ENCODE measurements at regions not wholly inside any gene's neighbourhood (a gene's known extent, or its start where the extent isn't known, plus 50 kb on each side); places are given as distances from the start of the nearest gene placed in this dataset.
"Not testable (repeated sequence)": the region's sequence is repeated elsewhere in the genome, so short reads cannot be mapped to it uniquely, and the experiment has no call there.

DNA sequence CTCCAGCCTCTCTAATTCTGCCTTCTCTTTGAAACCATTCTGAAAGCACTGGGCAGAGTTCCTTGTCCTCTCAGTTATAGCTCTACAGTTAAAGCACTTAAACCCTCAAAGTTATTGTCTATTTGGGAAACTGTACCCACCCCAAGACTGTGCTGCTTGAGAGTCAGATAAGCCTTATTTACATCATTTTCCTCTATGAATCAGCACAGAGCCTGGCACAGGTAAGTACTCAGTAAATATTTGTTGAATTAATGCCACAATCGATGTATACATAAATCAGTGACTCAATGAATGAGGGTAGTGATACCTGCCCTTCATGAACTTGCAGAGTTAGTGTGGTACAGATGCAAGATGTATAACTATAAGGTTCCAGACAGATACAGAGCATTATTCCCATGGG lies 549.4 kb upstream of the KLF4 start:
- DNase-seq (ENCODE audit: low spot score): no peak

DNA sequence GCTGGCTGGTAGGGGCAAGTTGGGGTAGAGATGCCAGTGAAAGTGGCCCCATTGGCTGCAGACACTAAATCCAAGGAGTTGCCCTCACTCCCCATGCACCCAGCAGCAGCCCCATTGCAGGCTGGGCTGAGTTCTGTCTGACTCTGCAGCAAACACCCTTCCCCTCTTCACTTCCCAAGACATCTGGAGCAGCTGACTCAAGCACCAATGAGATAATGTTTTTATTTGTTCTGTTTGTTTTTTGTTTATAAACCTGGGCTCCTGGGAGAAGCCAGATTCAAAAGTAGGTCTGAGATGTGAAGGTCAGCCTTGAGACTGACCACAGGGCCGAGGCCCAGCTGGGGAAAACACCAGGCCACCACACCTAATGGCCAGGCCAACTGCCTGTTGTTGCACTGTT lies 545.9 kb upstream of the KLF4 start:
- DNase-seq (ENCODE audit: low spot score): no peak

DNA sequence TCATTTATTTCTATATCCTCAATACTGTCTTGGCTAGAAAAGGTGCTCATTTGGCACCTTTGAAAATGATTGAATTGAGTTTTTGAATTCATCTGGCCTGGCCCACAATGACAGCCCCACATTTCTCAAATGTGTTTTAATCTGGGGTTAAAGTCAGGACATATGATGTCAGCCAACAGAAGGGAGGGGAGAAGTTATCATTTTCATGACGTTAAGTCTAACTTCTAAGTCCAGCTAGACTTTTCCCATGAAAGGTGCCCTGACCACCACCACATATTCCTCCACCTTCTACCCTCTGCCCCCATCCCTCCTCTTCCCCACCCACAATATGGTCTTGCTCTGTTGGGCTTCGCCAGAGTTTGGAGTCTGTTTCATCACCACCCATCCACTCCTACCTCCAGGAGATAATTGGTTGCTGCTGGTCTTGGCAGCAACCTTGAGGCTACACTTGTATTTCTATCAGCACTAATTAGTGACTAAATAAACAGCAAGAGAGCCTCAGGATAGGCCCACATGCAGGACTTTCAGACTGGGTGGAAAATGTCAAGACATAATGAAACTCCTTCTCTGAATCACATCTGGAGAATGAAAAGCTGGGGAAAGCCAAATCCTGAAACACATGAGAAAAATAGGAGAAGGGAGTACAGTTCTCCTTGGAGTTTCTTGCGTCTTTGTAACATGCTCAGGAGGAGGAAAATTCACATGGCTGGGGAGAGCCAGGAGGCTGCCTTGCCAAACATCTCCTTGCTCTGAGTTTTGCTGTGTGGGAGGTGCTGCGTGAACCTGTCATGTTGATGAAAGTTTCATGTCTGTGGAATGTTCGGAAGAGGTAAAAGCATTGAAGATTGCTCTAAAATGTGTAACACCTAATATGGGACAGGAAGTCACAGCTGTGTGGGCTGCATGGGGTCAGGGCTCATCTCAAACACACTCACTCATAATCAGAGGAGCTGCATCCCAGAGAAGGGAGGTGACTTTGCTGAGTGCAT lies 544.7 kb upstream of the KLF4 start:
- no peak for DNase-seq (ENCODE audit: low spot score)

DNA sequence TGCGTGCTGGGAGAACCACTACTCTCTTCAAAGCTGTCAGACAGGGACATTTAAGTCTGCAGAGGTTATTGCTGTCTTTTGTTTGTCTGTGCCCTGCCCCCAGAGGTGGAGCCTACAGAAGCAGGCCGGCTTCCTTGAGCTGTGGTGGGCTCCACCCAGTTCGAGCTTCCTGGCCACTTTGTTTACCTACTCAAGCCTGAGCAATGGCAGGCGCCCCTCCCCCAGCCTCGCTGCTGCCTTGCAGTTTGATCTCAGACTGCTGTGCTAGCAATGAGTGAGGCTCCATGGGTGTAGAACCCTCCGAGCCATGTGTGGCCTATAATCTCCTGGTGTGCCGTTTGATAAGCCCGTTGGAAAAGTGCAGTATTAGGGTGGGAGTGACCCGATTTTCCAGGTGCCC lies 542.5 kb upstream of the KLF4 start:
- not testable (repeated sequence) for DNase-seq (ENCODE audit: low spot score)

DNA sequence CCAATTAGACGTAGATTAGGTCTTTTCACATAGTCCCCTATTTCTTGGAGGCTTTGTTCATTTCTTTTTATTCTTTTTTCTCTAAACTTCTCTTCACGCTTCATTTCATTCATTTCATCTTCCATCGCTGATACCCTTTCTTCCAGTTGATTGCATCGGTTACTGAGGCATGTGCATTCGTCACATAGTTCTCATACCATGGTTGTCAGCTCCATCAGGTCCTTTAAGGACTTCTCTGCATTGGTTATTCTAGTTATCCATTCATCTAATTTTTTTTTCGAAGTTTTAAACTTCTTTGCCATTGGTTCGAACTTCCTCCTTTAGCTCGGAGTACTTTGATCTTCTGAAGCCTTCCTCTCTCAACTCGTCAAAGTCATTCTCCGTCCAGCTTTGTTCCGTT lies 541.7 kb upstream of the KLF4 start:
- DNase-seq (ENCODE audit: low spot score): not testable (repeated sequence)

DNA sequence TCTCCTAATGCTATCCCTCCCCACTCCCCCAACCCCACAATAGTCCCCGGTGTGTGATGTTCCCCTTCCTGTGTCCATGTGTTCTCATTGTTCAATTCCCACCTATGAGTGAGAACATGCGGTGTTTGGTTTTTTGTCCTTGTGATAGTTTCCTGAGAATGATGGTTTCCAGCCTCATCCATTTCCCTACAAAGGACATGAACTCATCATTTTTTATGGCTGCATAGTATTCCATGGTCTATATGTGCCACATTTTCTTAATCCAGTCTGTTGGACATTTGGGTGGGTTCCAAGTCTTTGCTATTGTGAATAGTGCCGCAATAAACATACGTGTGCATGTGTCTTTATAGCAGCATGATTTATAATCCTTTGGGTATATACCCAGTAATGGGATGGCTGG lies 537.1 kb upstream of the KLF4 start:
- DNase-seq (ENCODE audit: low spot score): not testable (repeated sequence)

DNA sequence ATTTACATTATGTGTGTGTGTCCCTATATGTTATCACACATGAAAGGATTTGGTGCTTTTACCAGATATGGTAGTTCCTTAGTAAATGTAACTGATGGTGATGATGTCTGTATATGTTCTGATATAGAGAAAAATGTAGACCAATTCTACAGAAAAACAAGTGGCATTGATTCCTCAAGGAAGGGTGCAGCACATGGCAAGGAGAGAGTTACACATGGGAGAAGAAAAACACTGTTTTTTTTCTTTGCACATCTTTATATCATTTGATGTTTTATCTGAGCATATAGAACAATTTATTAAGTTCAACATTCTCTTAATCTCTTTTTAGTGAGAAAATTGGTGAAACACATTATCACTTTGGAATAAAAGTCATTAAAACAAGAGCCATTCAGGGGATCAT lies 535.0 kb upstream of the KLF4 start:
- no peak for DNase-seq (ENCODE audit: low spot score)

DNA sequence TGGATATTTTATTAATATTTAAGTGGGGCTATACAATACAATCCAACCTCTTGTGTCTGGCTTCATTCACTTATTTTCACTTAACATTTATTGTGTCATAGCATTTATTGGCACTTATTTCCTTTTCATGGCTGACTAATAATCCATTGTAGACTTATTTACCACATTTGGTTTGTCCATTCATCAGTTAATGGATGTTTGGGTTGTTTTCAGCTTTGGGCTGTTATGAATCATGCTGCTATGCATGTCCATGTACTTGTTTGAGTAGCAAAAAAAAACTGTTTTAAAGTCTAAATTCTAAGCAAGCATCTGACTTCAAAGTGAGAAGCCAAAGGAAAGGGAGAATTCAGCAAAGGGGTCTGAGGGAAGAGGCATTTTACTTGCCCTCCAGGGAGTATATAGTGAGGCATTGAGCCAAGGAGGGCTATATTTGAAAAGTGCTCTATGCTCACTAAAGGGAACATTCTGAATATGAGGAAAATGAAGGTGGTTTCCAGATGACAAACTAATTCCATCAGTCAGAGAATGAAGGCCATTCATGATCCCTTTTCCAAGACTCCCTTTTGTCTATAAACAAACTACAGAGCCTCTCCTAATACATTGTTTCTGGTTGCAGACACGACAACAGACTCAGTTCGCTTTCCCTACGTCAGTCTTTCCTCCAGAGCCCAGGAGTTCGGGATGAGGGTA lies 532.8 kb upstream of the KLF4 start:
- DNase-seq (ENCODE audit: low spot score): no peak

DNA sequence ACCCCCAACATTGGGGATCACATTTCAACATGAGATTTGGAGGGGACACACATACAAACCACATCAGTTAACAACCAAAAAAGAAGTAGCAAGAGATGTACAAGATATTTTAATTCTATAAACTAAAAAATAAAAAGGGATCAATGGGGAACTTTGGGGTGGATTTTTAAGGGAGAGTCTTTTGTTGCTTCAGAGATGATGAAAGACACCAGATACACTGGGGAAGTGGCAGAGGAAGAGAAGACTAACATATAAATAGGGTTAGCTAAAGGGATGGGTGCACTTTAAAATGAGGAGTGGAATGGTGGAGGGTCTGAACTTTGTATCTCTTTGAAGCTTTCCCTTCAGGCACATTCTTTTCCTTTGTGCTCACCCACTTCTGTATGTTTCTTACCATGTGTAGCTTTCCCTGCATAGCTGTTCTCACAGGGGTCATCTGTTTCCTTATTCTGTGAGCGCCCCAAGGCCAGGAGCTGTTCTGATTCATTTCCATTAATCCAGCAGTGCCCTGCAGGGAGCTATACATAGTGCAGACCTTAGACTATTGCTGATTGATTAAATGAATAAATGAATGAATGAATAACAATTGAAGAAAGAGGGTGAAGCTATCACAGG lies 531.6 kb upstream of the KLF4 start:
- no peak for DNase-seq (ENCODE audit: low spot score)

DNA sequence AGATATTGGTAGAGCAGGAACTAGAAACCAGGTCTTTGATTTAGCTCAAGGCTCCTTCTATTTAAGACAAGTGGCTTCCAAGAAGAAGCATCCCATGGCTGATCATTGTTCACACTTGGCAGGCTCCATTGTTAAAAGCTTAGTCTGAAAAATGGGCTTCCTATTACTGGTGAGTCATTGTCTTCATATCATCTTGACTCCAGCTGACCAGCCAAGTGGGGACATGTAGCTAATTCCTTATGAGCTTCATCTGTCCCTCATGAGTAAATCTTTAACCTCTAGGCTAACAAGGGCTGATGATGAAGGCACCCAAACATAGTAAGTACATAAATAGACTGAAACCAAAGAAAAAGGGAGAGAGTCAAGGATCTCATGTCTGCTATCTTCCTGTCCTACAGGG lies 530.3 kb upstream of the KLF4 start:
- DNase-seq (ENCODE audit: low spot score): no peak

DNA sequence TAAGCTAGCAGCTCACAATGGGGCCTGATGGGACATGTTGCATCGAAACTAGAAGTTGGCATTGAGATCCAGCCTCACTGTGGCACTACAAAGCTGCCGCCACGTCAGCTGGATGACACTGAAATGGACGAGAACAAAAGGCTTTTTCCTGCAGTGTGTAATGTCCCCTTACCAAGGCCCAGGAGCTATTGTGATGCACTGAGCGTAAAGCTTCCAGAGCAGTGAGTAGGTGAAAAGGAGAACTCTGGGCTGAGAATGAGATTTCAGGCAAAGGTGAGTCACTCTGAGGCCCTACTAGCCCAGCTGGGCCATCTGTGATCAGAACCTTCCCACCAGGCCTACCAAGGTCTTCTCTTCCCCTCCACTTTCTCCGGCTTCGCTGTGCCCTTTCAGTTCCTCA lies 528.1 kb upstream of the KLF4 start:
- DNase-seq (ENCODE audit: low spot score): no peak

DNA sequence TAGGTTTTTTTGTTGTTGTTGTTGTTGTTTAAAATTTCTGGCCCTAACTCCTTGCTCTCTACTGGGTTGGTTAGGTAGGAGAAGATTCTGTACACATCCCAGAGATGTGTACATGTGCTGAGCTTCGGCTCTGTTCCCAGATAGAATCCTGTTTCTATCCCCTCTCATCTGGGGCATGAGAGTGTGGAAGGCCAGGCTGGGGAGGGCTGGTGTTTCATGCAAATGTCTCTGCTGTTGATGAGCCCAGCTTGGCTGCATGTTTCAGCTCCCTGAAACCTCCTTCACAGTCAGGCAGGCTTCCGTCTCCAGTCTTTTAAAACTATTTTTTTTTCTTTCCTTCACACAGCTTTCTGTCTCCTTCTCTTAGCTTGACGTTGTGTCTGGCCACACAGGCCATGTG lies 526.9 kb upstream of the KLF4 start:
- DNase-seq (ENCODE audit: low spot score): no peak

DNA sequence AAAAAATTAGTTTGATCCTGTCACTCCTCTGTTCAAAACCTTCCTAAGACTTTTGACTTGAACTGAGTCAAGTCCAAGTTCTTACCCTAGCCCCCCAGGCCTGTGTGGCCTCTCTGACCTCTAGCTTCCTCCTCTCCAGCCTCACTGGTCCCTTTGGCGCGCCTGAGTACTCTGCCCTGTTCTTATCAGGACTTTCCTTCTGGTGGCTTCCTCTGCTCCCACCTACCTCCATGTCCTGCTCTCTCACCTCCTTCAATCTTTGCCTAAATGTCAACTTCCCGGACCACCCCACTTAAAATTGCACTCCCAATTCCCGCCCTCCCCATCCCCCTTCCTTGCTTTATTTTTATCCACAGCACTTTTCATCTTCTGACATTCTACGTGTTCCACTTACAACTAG lies 526.1 kb upstream of the KLF4 start:
- no peak for DNase-seq (ENCODE audit: low spot score)

DNA sequence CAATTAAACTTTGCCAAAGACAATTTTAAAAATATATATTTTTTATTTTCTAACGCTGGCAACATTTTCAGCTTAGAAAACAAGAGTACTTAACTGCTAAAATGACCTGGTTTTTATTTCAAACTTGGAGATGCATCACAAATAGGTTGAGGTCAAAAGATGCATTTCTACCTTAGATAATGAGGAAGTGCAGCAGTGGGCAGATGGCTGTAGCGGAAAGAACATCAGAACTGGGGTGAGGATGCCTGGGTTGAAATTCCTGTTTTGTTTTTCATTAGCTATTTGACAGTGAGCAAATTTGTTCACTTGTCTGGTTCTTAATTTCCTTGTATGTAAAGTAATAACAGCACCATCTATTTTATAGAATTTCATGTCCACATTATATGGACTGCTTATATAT lies 524.8 kb upstream of the KLF4 start:
- DNase-seq (ENCODE audit: low spot score): no peak

DNA sequence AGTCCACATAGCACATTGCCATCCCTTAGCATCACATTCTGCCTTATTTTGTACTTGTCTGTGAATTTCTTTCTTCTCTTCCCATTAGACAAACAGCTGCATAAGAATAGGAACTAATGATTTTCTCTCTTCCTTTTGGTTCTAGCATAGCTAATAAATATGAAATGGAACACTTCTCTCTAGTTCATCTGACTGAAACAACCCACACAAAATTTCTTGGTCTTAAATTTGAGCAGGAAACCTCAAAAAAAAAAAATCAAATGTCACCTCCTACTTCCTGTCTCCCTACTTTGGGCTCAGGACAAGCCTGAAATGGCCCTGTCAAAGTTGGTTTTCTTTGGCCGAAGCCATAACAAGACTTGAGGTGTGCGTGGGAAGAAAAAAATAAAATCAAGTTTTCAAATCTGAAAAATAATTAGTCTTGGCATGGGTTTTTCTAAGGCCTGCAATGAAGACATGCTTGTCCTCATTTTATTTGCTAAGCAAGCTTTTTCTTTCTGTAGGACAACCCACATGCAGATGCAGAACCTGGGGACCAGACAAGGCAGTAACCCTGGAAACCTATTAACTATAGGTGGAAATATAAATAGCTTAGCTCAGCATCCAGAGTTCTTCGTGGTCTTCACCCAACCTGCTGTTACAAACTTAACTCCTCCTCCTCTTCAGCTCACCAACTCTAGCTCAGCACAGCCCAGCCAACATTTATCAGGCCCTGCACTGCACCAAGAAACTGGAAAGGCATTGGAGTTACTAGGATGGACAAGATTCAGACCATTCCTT lies 523.5 kb upstream of the KLF4 start:
- no peak for DNase-seq (ENCODE audit: low spot score)

DNA sequence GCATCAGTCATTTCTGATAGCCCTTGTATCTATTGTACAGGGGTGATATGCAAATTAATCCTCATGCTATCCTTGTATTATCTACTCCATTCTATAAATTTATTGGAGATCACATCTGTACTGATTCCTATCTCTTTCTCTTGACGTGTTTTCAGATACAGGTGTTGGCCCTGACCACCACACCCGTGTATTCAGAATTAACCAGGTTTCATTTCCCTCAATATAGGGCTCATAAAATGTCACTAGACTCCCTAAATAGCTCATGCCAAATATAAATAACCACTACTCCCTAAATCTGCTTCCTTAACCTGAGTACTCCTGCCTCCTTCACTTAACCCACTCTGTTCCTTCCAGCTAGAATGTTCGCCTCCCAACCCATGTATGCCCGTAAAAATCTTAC lies 522.8 kb upstream of the KLF4 start:
- DNase-seq (ENCODE audit: low spot score): no peak

DNA sequence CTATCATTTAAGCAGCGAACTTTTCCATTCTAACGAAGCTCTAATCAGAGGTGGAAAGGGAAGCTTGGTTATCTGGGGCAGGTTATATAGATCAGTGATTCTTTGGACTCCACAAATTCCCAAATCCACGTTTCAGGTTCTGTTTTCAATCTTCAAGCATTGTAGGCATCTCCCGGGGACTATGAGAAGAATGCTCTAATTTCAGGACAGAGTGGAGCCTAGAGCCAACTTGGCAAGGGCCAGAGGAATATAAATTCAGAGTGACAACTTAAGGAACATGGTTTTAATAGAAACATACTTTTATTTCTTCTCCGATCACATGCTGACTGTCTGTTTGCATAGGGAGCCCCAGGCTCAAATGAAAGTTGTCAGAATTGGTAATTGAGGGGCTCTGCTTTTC lies 514.0 kb upstream of the KLF4 start:
- no peak for DNase-seq (ENCODE audit: low spot score)

DNA sequence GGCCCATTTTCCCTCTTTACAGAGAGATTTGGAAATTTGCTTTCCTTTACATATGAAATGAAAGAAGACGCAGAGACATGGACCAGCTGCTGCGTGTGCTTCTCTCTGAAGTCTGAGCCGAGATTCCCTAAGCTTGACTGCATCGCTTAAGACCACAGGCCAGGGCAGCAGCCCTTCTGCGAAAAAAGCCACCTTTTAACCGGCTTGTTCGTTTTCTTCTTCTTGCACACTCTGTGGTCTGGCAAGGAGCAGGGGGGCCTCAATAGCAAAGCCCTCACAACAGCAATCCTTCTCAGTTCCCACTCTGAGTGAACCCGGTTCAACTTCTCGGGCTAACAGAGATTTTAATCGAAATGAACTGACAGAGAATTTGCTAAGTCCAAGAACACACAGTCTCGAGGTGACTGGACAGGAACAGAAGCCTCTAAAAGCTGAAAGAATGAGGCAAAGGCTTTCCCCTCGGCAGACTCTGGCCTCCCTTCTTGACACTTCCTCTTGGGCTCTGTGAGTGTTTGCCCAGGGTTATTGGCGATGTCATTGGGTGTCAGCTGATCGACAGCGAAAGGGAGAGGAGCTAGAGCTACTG lies 512.9 kb upstream of the KLF4 start:
- DNase-seq (ENCODE audit: low spot score): no peak

DNA sequence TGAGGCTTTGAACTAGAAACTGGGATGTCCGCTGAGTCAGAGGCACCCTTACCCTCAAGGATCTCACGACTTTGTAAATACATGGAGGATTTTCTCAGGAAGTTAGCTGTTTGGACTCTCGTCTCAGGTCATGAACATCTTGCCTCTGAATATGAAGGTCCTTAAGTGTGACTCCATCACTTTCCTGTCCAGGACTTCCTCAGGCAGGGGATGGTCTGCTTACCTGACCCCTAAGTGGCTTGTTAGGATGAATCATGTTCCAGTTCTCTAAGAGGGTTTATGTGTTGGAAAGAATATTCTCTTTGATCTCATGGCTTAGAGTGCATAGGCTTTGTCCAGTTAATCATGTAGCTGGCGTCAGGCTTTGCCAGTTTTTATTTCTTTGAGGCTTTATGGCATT lies 511.7 kb upstream of the KLF4 start:
- DNase-seq (ENCODE audit: low spot score): no peak

DNA sequence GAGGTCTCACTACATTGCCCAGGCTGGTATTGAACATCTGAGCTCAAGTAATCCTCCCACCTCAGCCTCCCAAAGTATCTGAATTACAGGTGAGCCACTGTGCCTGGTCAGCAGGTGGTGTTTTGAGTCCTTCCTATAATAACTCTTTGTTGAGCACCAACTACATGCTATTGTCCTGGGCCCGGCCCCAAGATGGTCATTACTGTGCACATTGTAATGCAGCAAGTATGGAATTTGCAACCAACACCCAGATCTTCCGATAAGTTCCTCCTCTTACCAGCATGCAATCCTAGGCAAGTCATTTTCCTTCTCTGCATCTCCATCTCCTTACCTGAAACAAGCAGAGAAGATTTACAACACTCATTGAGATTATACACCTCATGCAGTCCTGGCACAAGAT lies 510.3 kb upstream of the KLF4 start:
- no peak for DNase-seq (ENCODE audit: low spot score)

DNA sequence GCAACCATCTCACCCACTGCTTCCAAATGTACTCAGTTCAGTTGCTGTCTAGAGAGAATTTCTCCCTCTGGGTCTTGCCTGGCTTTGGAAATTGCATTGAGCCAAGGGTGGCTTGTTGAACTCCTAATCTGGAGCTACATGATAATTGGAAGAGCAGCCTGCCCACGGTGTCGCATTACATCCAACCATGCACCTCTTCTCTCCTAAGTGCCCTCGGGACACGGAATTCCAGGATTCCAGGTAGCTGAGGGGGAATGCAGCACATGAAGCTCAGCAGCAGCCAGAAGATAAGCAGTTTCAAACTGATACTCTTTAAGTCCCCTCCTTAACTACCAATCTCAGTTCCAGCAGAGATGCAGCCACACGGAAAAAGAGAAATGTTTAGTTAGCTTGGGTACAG lies 509.4 kb upstream of the KLF4 start:
- DNase-seq (ENCODE audit: low spot score): no peak

DNA sequence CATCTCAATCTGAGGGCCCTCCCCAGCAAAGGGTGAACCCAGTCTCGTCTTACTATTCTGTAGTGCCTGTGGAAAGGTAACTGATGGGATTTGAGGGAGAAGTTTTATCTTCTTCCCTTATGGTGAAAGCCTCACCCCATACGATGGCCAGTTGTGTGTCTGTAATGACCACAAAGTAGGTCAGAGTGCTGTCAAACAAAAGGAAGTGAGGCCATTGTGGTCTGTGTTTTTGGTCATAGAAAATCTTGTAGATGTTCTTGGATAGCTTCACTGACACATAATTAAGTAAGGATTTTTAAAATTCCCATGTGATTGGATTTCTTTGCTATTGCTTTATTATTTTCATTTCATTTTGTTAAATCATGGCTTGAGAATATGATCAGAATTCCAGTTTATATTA lies 505.1 kb upstream of the KLF4 start:
- no peak for DNase-seq (ENCODE audit: low spot score)
